ENCODE measurements at regions not wholly inside any gene's neighbourhood (a gene's known extent, or its start where the extent isn't known, plus 50 kb on each side); places are given as distances from the start of the nearest gene placed in this dataset.

DNA sequence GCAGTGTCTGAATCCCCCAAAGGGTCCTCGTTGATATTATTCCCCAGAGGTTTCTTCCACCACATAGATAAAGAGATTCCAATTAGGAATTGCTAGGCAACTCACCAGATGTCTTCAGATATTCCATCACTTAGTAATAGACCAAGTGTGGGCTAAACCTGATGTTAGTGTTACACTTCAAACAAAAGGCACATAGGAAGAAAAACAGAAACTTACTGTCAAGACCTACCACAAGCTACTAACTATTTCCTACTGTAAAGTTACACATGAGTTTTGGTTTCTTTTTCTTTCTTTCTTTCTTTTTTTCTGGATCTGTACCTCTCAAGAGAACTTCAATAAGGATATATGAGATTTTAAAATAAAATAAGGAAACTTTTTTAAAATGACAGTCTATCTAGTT lies 879.1 kb upstream of the NEGR1 start:
- no peak overlapping the region for H3K4me3 ChIP-seq (ENCODE audit: severe bottlenecking)
- DNase-seq (ENCODE audit: low spot score) (no peak), ATAC-seq (ENCODE audit: low read depth) (no peak)
- no peaks in the 10 kb centered on the region for H3K36me3 ChIP-seq (ENCODE audit: low read depth)
- no peak overlapping the region for H3K27ac ChIP-seq (ENCODE audit: poor library complexity, severe bottlenecking)
- no peaks in the 10 kb centered on the region for H3K9me3 ChIP-seq (ENCODE audit: severe bottlenecking)
- TF ChIP-seq, protein P1, sequence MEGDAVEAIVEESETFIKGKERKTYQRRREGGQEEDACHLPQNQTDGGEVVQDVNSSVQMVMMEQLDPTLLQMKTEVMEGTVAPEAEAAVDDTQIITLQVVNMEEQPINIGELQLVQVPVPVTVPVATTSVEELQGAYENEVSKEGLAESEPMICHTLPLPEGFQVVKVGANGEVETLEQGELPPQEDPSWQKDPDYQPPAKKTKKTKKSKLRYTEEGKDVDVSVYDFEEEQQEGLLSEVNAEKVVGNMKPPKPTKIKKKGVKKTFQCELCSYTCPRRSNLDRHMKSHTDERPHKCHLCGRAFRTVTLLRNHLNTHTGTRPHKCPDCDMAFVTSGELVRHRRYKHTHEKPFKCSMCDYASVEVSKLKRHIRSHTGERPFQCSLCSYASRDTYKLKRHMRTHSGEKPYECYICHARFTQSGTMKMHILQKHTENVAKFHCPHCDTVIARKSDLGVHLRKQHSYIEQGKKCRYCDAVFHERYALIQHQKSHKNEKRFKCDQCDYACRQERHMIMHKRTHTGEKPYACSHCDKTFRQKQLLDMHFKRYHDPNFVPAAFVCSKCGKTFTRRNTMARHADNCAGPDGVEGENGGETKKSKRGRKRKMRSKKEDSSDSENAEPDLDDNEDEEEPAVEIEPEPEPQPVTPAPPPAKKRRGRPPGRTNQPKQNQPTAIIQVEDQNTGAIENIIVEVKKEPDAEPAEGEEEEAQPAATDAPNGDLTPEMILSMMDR (IDR thresholded peaks at IDR 0.05; ENCODE audit: poor library complexity, severe bottlenecking): no peak
- H3K27me3 ChIP-seq (ENCODE audit: insufficient read depth, poor library complexity, severe bottlenecking): no peaks in the 10 kb centered on the region
- H3K4me1 ChIP-seq (ENCODE audit: insufficient read depth, poor library complexity, severe bottlenecking): no peaks in the 10 kb centered on the region

DNA sequence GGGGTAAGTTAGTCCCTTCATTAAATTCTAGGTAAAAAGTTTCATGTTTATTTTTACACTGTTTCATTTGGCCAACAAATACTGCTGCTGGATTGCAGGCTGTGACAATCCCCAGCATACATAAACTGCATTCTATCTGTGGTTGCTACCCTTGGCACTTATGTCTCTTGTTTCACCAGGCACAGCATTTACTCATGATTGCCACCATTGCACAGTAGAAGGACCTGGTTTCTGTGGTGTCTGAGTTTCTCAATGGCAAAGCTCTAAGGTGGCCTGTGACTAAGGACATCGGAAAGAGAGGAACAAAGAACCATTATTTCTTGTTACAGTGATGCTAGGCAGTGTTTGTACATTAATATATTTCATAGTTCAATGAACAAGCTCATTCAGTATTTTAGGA lies 878.4 kb upstream of the NEGR1 start:
- no peak overlapping the region for H3K27ac ChIP-seq (ENCODE audit: poor library complexity, severe bottlenecking)
- ATAC-seq (ENCODE audit: low read depth) (no peak), DNase-seq (ENCODE audit: low spot score) (no peak)
- TF ChIP-seq, protein P1 (IDR thresholded peaks at IDR 0.05; ENCODE audit: poor library complexity, severe bottlenecking): no peak
- H3K4me3 ChIP-seq (ENCODE audit: severe bottlenecking): no peak overlapping the region
- no peaks in the 10 kb centered on the region for H3K9me3 ChIP-seq (ENCODE audit: severe bottlenecking)
- no peaks in the 10 kb centered on the region for H3K4me1 ChIP-seq (ENCODE audit: insufficient read depth, poor library complexity, severe bottlenecking)
- no peaks in the 10 kb centered on the region for H3K27me3 ChIP-seq (ENCODE audit: insufficient read depth, poor library complexity, severe bottlenecking)
- no peaks in the 10 kb centered on the region for H3K36me3 ChIP-seq (ENCODE audit: low read depth)

DNA sequence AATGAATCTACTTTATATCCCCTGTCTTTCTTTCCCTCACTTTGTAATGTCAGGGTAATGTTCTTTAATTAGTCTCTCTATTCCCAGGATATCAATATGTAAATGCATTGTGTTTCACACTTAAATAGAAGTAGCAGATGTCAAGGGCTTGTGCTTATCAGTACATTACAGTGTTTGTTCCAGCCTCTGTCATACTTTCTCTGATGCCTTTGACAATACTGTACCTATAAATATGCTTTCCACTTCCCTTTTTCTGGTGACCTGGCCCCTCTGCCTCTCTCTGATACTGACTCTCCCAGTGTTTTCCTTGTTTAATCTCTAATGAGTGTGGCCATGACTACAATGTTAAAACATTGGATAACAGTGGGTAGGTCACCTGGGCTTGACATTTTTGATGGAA lies 862.0 kb upstream of the NEGR1 start:
- H3K4me3 ChIP-seq (ENCODE audit: severe bottlenecking): no peak overlapping the region
- H3K27me3 ChIP-seq (ENCODE audit: insufficient read depth, poor library complexity, severe bottlenecking): no peaks in the 10 kb centered on the region
- H3K27ac ChIP-seq (ENCODE audit: poor library complexity, severe bottlenecking): no peak overlapping the region
- no peaks in the 10 kb centered on the region for H3K36me3 ChIP-seq (ENCODE audit: low read depth)
- H3K4me1 ChIP-seq (ENCODE audit: insufficient read depth, poor library complexity, severe bottlenecking): no peaks in the 10 kb centered on the region
- no peak for ATAC-seq (ENCODE audit: low read depth)
- TF ChIP-seq, protein P1 (IDR thresholded peaks at IDR 0.05; ENCODE audit: poor library complexity, severe bottlenecking): no peak
- H3K9me3 ChIP-seq (ENCODE audit: severe bottlenecking): no peaks in the 10 kb centered on the region
- no peak for DNase-seq (ENCODE audit: low spot score)

DNA sequence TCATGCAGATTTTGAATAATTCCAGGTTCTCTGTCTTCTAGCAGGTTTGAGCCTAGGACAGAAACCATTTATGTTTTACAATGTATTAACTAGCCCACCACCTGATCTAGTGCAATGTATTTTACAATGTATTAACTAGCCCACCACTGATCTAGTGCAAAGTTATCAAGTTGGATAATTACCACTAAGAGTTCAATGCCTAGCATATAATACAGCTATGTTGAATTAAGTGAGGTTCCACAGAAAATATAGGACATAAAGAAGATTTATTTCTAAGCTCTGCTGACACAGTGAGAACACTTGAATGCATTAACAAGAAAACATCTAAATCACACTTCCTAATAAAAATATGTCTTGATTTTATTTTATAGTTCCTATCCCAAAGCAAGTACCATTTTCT lies 854.6 kb upstream of the NEGR1 start:
- H3K4me3 ChIP-seq (ENCODE audit: severe bottlenecking): no peak overlapping the region
- no peak for ATAC-seq (ENCODE audit: low read depth)
- H3K36me3 ChIP-seq (ENCODE audit: low read depth): no peaks in the 10 kb centered on the region
- no peaks in the 10 kb centered on the region for H3K4me1 ChIP-seq (ENCODE audit: insufficient read depth, poor library complexity, severe bottlenecking)
- no peak overlapping the region for H3K27ac ChIP-seq (ENCODE audit: poor library complexity, severe bottlenecking)
- no peaks in the 10 kb centered on the region for H3K9me3 ChIP-seq (ENCODE audit: severe bottlenecking)
- H3K27me3 ChIP-seq (ENCODE audit: insufficient read depth, poor library complexity, severe bottlenecking): no peaks in the 10 kb centered on the region
- TF ChIP-seq, protein P1 (IDR thresholded peaks at IDR 0.05; ENCODE audit: poor library complexity, severe bottlenecking): no peak
- no peak for DNase-seq (ENCODE audit: low spot score)

DNA sequence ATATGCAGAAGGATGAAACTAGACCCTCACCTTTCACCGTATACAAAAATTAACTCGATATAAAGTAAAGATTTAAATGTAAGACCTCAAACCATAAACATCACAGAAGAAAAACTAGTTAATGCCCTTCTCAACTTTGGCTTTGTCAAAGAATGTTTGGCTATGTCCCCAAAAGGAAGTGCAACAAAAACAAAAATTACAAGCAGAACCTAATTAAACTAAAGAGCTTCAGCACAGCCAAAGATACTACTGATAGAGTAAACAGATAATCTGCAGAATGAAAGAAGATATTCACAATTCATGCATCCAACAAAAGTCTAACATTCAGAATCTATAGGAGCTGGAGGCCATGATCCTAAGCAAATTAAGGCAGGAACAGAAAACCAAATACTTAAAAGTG lies 824.6 kb upstream of the NEGR1 start:
- ATAC-seq (ENCODE audit: low read depth): no peak
- H3K36me3 ChIP-seq (ENCODE audit: low read depth): no peaks in the 10 kb centered on the region
- no peak for DNase-seq (ENCODE audit: low spot score)
- no peaks in the 10 kb centered on the region for H3K27me3 ChIP-seq (ENCODE audit: insufficient read depth, poor library complexity, severe bottlenecking)
- H3K27ac ChIP-seq (ENCODE audit: poor library complexity, severe bottlenecking): no peak overlapping the region
- TF ChIP-seq, protein P1 (IDR thresholded peaks at IDR 0.05; ENCODE audit: poor library complexity, severe bottlenecking): no peak
- no peaks in the 10 kb centered on the region for H3K4me1 ChIP-seq (ENCODE audit: insufficient read depth, poor library complexity, severe bottlenecking)
- no peaks in the 10 kb centered on the region for H3K9me3 ChIP-seq (ENCODE audit: severe bottlenecking)
- H3K4me3 ChIP-seq (ENCODE audit: severe bottlenecking): no peak overlapping the region

All from RWPE2 (cell line).